ENCODE measurements at regions not wholly inside any gene's neighbourhood (a gene's known extent, or its start where the extent isn't known, plus 50 kb on each side); places are given as distances from the start of the nearest gene placed in this dataset.

- no peaks in the 10 kb centered on the region for H3K36me3 ChIP-seq
- no peaks in the 10 kb centered on the region for H3K27me3 ChIP-seq
- no peak overlapping the region for H2AFZ ChIP-seq (replicated peaks)
- no peak overlapping the region for H3K27ac Mint-ChIP-seq
- H3K4me1 ChIP-seq, result no peaks in the 10 kb centered on the region
- no peak overlapping the region for H3K4me3 Mint-ChIP-seq
- H3K9me3 ChIP-seq (ENCODE audit: low read depth), result no peaks in the 10 kb centered on the region
- H3K27me3 Mint-ChIP-seq (ENCODE audit: insufficient read depth, low read depth), result peaks cover 4% of the 10 kb centered on the region
- no peak overlapping the region for H3K9ac ChIP-seq
- H3K27ac ChIP-seq, result no peak overlapping the region
- H4K20me1 ChIP-seq (ENCODE audit: low read depth), result no peaks in the 10 kb centered on the region
- no peaks in the 10 kb centered on the region for H3F3A ChIP-seq (ENCODE audit: low read depth)
- TF ChIP-seq CTCF (IDR thresholded peaks at IDR 0.05) (no peak), EZH2phosphoT487 (IDR thresholded peaks at IDR 0.05) (no peak), EZH2 (IDR thresholded peaks at IDR 0.05) (no peak)
- no peaks in the 10 kb centered on the region for H3K4me1 Mint-ChIP-seq
- no peak overlapping the region for H3K4me2 ChIP-seq
- H3K36me3 Mint-ChIP-seq, result no peaks in the 10 kb centered on the region
- H3K79me2 ChIP-seq (ENCODE audit: low read depth), result no peaks in the 10 kb centered on the region
- no peak for DNase-seq (ENCODE audit: low spot score)
- H3K9me3 Mint-ChIP-seq, result peaks cover 5% of the 10 kb centered on the region
- H3K4me3 ChIP-seq, result no peak overlapping the region
Observed at GRCh38 chr11:110786226-110786902, 74.1 kb upstream of the ARHGAP20 start.

- no peak overlapping the region for H3K4me2 ChIP-seq
- Mint-ChIP-seq H3K27me3 (ENCODE audit: insufficient read depth, low read depth) (peaks cover 4% of the 10 kb centered on the region), H3K36me3 (no peaks in the 10 kb centered on the region), H3K27ac (no peak overlapping the region), H3K4me1 (no peaks in the 10 kb centered on the region), H3K9me3 (peaks cover 5% of the 10 kb centered on the region), H3K4me3 (no peak overlapping the region)
- no peak overlapping the region for H3K4me3 ChIP-seq
- H2AFZ ChIP-seq (replicated peaks), result no peak overlapping the region
- no peaks in the 10 kb centered on the region for H3K27me3 ChIP-seq
- no peak overlapping the region for H3K9ac ChIP-seq
- no peaks in the 10 kb centered on the region for H3K79me2 ChIP-seq (ENCODE audit: low read depth)
- no peak overlapping the region for H3K27ac ChIP-seq
- no peak for DNase-seq (ENCODE audit: low spot score)
- no peaks in the 10 kb centered on the region for H3K4me1 ChIP-seq
- no peaks in the 10 kb centered on the region for H4K20me1 ChIP-seq (ENCODE audit: low read depth)
- TF ChIP-seq EZH2 (IDR thresholded peaks at IDR 0.05) (no peak), CTCF (IDR thresholded peaks at IDR 0.05) (no peak), EZH2phosphoT487 (IDR thresholded peaks at IDR 0.05) (no peak)
- H3K36me3 ChIP-seq, result no peaks in the 10 kb centered on the region
- H3K9me3 ChIP-seq (ENCODE audit: low read depth), result no peaks in the 10 kb centered on the region
- H3F3A ChIP-seq (ENCODE audit: low read depth), result no peaks in the 10 kb centered on the region
Observed at GRCh38 chr11:110785398-110785797, 73.2 kb upstream of the ARHGAP20 start.

GRCh38 chr11:110782616-110783015 lies 70.4 kb upstream of the ARHGAP20 start:
- no peaks in the 10 kb centered on the region for H4K20me1 ChIP-seq (ENCODE audit: low read depth)
- no peak overlapping the region for H3K4me2 ChIP-seq
- H3K27me3 Mint-ChIP-seq (ENCODE audit: insufficient read depth, low read depth), result peaks cover 3% of the 10 kb centered on the region
- no peaks in the 10 kb centered on the region for H3K4me1 ChIP-seq
- H3K9ac ChIP-seq, result no peak overlapping the region
- no peak overlapping the region for H3K27ac ChIP-seq
- no peak overlapping the region for H2AFZ ChIP-seq (replicated peaks)
- peaks cover 5% of the 10 kb centered on the region for H3K9me3 Mint-ChIP-seq
- no peaks in the 10 kb centered on the region for H3K36me3 ChIP-seq
- DNase-seq (ENCODE audit: low spot score), result no peak
- no peaks in the 10 kb centered on the region for H3K9me3 ChIP-seq (ENCODE audit: low read depth)
- H3F3A ChIP-seq (ENCODE audit: low read depth), result no peaks in the 10 kb centered on the region
- H3K4me3 ChIP-seq, result no peak overlapping the region
- H3K36me3 Mint-ChIP-seq, result no peaks in the 10 kb centered on the region
- H3K27me3 ChIP-seq, result no peaks in the 10 kb centered on the region
- no peaks in the 10 kb centered on the region for H3K79me2 ChIP-seq (ENCODE audit: low read depth)
- H3K4me1 Mint-ChIP-seq, result no peaks in the 10 kb centered on the region
- TF ChIP-seq CTCF (IDR thresholded peaks at IDR 0.05) (no peak), EZH2phosphoT487 (IDR thresholded peaks at IDR 0.05) (no peak), EZH2 (IDR thresholded peaks at IDR 0.05) (no peak)
- no peak overlapping the region for H3K4me3 Mint-ChIP-seq
- no peak overlapping the region for H3K27ac Mint-ChIP-seq
